ENCODE measurements at regions not wholly inside any gene's neighbourhood (a gene's known extent, or its start where the extent isn't known, plus 50 kb on each side); places are given as distances from the start of the nearest gene placed in this dataset.

- Histone ChIP-seq H2AK9ac (replicated peaks; ENCODE audit: low read depth, low read length, poor library complexity) (peak overlapping the region; percentile 95), H2BK120ac (ENCODE audit: low read depth, low read length) (peak overlapping the region; percentile 91), H2BK20ac (ENCODE audit: low read depth, low read length) (peak overlapping the region; percentile 41), H3K27me3 (ENCODE audit: control insufficient read depth, insufficient read depth, low read length) (no peaks in the 10 kb centered on the region), H3K4me1 (ENCODE audit: control insufficient read depth, insufficient read depth, low read length) (peaks cover 42% of the 10 kb centered on the region), H3K14ac (replicated peaks; ENCODE audit: low read depth, low read length) (peak overlapping the region; percentile 89), H4K8ac (ENCODE audit: low read depth in 2 of 2, low read length in 2 of 2) (peak overlapping the region; percentile 72 to 93), H3K9me1 (ENCODE audit: insufficient read depth, low read length) (peaks cover 16% of the 10 kb centered on the region; the same call in 1 of the 2 replicates), H3K18ac (ENCODE audit: low read depth, low read length) (peak overlapping the region; percentile 38), H4K5ac (ENCODE audit: low read depth, low read length) (peak overlapping the region; percentile 43), H2AK5ac (ENCODE audit: low read depth, low read length) (peak overlapping the region; percentile 95), H3K4me2 (ENCODE audit: low read depth, low read length) (peak overlapping the region; percentile 45), H3K9me3 (ENCODE audit: control insufficient read depth, insufficient read depth, low read length) (no peaks in the 10 kb centered on the region), H2BK5ac (ENCODE audit: low read depth, low read length, poor library complexity, severe bottlenecking) (peak overlapping the region; percentile 94), H3K56ac (ENCODE audit: extremely low read depth, insufficient read depth, low read length) (peak overlapping the region; percentile 73), H3K4ac (ENCODE audit: low read depth, low read length) (peak overlapping the region; percentile 95), H3K36me3 (ENCODE audit: control insufficient read depth, insufficient read depth, low read length) (peaks cover 76% of the 10 kb centered on the region), H3K4me3 (ENCODE audit: insufficient read depth, low read depth, low read length) (no peak overlapping the region), H2AFZ (replicated peaks; ENCODE audit: low read length, poor library complexity) (peak overlapping the region; percentile 68), H3K9ac (ENCODE audit: low read depth, low read length) (peak overlapping the region; percentile 29), H2BK15ac (ENCODE audit: low read depth, low read length) (peak overlapping the region; percentile 84), H3K27ac (ENCODE audit: insufficient read depth, low read length) (peak overlapping the region; percentile 80), H4K20me1 (ENCODE audit: insufficient read depth, low read length) (peaks cover 60% of the 10 kb centered on the region), H3K23ac (ENCODE audit: low read depth, low read length) (peak overlapping the region; percentile 94), H4K91ac (ENCODE audit: insufficient read depth, low read depth, low read length) (peak overlapping the region; percentile 92), H3K79me1 (ENCODE audit: low read depth in 1 of 2, low read length in 2 of 2) (peaks cover 37 to 88% of the 10 kb centered on the region in 2 experiments)
- in situ Hi-C loops (cut with MboI; ENCODE audit: low sequenced_read_pairs) (loop anchor here (5.0 to 10.0 kb wide), 2 partner anchors 185 to 387 kb away; partner anchors contain the start of gene NCOR2), intact Hi-C loops (cut with micrococcal nuclease) (loop anchor here (10.0 kb wide), 1 partner anchor 525 kb away; no protein-coding TSS in a partner anchor), dilution Hi-C loops (cut with HindIII; ENCODE audit: low sequenced_read_pairs, unreplicated experiment) (no loop called here)
- DNase-seq, result peak; percentile 89
- CTCF ChIA-PET, result interaction anchor here (0.6 to 1.6 kb wide), 6 partner anchors 9 to 39 kb away, joined by 3 to 4 read pairs (median 3); no protein-coding TSS in a partner anchor
- POLR2A ChIA-PET (ENCODE audit: unreplicated experiment), result interaction anchor here (1.1 kb wide), 1 partner anchor 9 kb away, joined by 3 read pairs; no protein-coding TSS in a partner anchor
- 7% methylated on average over 15 of the region's 31 CpGs; no CpG with 5 or more reads in 1 of the 2 experiments for WGBS, 2 experiments (ENCODE audit: extremely low coverage in 2 of 2, insufficient read length in 1 of 2)
- peak; percentile 58 for TF ChIP-seq RAD21 (IDR thresholded peaks at IDR 0.05; ENCODE audit: low read length)
- no peak for TF ChIP-seq RFX5 (IDR thresholded peaks at IDR 0.05; ENCODE audit: low read depth, low read length)
- no peak for TF ChIP-seq USF2 (IDR thresholded peaks at IDR 0.05; ENCODE audit: low read depth, low read length)
- peak; percentile 43 for TF ChIP-seq SMC3 (IDR thresholded peaks at IDR 0.05; ENCODE audit: low read depth, low read length)
- TF ChIP-seq RCOR1 (IDR thresholded peaks at IDR 0.05; ENCODE audit: insufficient replicate concordance, low read length), result no peak
- TF ChIP-seq MAFK (IDR thresholded peaks at IDR 0.05; ENCODE audit: low read depth, low read length), result no peak
- TF ChIP-seq NFE2L2 (IDR thresholded peaks at IDR 0.05; ENCODE audit: low read depth, low read length), result no peak
- peak; percentile 62 for TF ChIP-seq CTCF (conservative IDR thresholded peaks at IDR 0.05; ENCODE audit: low read depth, low read length)
- TF ChIP-seq CHD1 (IDR thresholded peaks at IDR 0.05; ENCODE audit: low read depth, low read length), result no peak; the same call in 1 of the 2 replicates
- TF ChIP-seq ELK1 (IDR thresholded peaks at IDR 0.05; ENCODE audit: borderline replicate concordance, low read depth, low read length), result no peak
- 0 out of 2 replicates have a peak, but pooled peaks have one; percentile 36 for TF ChIP-seq MXI1 (IDR thresholded peaks at IDR 0.05; ENCODE audit: borderline replicate concordance, low read depth, low read length)
- peak; percentile 17; the same call in 1 of the 2 replicates for TF ChIP-seq FOS (IDR thresholded peaks at IDR 0.05; ENCODE audit: low read depth, low read length)
- TF ChIP-seq MAZ (IDR thresholded peaks at IDR 0.05; ENCODE audit: borderline replicate concordance, low read depth, low read length), result no peak
- no TSS peak for BruUV-seq (replicated peaks)
- peak; percentile 74 for ATAC-seq (ENCODE audit: low read depth)
Observed at GRCh38 chr12:124379938-124380754, 85.3 kb downstream of the RFLNA start.

Data from IMR-90 (cell line).